DND-41 (cell line): ENCODE measurements at regions not wholly inside any gene's neighbourhood (a gene's known extent, or its start where the extent isn't known, plus 50 kb on each side); places are given as distances from the start of the nearest gene placed in this dataset.

Experiments used
- EZH2 ChIP-seq: IDR thresholded peaks from 3 replicates; pipeline ENCODE4 v1.6.1; 2012; ENCODE audit warnings: borderline replicate concordance, low read depth, mild to moderate bottlenecking, moderate library complexity, low read length, inconsistent platforms; ENCODE audit not compliant: severe bottlenecking
- TF ChIP-seq, protein P1 (sequence below): IDR thresholded peaks from 2 replicates; pipeline ENCODE4 v1.5.1; 2012; ENCODE audit warnings: borderline replicate concordance, low read length, moderate library complexity, mild to moderate bottlenecking; ENCODE audit not compliant: poor library complexity, severe bottlenecking; ENCODE audit errors: extremely low read depth

- TF ChIP-seq, protein P1, sequence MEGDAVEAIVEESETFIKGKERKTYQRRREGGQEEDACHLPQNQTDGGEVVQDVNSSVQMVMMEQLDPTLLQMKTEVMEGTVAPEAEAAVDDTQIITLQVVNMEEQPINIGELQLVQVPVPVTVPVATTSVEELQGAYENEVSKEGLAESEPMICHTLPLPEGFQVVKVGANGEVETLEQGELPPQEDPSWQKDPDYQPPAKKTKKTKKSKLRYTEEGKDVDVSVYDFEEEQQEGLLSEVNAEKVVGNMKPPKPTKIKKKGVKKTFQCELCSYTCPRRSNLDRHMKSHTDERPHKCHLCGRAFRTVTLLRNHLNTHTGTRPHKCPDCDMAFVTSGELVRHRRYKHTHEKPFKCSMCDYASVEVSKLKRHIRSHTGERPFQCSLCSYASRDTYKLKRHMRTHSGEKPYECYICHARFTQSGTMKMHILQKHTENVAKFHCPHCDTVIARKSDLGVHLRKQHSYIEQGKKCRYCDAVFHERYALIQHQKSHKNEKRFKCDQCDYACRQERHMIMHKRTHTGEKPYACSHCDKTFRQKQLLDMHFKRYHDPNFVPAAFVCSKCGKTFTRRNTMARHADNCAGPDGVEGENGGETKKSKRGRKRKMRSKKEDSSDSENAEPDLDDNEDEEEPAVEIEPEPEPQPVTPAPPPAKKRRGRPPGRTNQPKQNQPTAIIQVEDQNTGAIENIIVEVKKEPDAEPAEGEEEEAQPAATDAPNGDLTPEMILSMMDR = no peak
- TF ChIP-seq EZH2 = no peak
Measured at GRCh38 chr19:16017138-16017490, 59.2 kb upstream of the TPM4 start.
